ENCODE measurements at regions not wholly inside any gene's neighbourhood (a gene's known extent, or its start where the extent isn't known, plus 50 kb on each side); places are given as distances from the start of the nearest gene placed in this dataset.

DNA sequence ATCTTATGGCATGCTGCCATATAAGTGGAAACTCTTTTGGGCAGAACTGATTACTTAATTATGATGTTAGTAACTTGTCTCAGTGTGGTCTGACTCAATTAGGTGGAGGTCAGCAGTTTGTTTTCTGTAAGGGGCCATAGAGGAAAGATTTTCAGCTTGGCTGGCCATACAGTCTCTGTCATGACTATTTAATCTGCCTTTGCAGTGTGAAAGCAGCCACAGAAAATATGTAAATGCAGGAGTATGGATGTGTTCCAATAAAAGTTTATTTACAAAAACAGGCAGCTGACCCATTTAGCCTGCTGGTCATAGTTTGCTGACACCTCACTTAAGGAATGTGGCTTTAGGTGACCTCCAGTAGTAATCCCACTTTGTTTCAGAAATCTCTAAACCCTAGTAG is 700.7 kb downstream of the EPM2A start:
- TF ChIP-seq, protein P1, sequence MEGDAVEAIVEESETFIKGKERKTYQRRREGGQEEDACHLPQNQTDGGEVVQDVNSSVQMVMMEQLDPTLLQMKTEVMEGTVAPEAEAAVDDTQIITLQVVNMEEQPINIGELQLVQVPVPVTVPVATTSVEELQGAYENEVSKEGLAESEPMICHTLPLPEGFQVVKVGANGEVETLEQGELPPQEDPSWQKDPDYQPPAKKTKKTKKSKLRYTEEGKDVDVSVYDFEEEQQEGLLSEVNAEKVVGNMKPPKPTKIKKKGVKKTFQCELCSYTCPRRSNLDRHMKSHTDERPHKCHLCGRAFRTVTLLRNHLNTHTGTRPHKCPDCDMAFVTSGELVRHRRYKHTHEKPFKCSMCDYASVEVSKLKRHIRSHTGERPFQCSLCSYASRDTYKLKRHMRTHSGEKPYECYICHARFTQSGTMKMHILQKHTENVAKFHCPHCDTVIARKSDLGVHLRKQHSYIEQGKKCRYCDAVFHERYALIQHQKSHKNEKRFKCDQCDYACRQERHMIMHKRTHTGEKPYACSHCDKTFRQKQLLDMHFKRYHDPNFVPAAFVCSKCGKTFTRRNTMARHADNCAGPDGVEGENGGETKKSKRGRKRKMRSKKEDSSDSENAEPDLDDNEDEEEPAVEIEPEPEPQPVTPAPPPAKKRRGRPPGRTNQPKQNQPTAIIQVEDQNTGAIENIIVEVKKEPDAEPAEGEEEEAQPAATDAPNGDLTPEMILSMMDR (IDR thresholded peaks at IDR 0.05): no peak
- no peak overlapping the region for H3K27ac Mint-ChIP-seq
- CTCF ChIA-PET: no interaction called here

DNA sequence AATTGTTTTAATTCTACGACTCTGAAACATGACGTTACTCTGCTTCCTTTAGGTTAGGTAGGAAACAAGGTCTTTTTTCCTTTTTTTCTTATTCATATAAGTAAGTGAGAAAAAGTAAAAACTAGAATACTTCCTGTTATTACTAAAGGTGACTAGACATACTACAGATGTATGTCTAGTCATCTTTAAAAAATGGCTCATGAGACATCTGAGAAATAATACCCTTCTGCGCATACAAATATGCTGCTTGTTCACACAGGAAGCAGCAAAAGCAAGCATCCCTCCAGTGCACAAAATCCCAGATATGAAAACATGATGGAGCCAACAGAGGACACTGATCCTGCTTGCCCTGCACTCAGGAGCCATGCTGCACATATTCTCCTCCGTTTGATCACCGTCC is 699.1 kb downstream of the EPM2A start:
- Mint-ChIP-seq H3K27ac (no peak overlapping the region), H3K36me3 (ENCODE audit: low read depth) (no peaks in the 10 kb centered on the region), H3K4me1 (no peaks in the 10 kb centered on the region), H3K4me3 (no peak overlapping the region), H3K9me3 (peaks cover 5% of the 10 kb centered on the region), H3K27me3 (no peaks in the 10 kb centered on the region)
- POLR2A ChIA-PET: no interaction called here
- intact Hi-C loops (cut with micrococcal nuclease): no loop called here
- TF ChIP-seq, protein P1 (IDR thresholded peaks at IDR 0.05): no peak
- ATAC-seq (ENCODE audit: low read depth) (no peak), DNase-seq (no peak)
- CTCF ChIA-PET: no interaction called here

More for the DNA sequence above, 700.7 kb downstream of the EPM2A start:
- POLR2A ChIA-PET: no interaction called here
- Mint-ChIP-seq H3K4me3 (no peak overlapping the region), H3K36me3 (ENCODE audit: low read depth) (no peaks in the 10 kb centered on the region), H3K4me1 (no peaks in the 10 kb centered on the region), H3K9me3 (peaks cover 5% of the 10 kb centered on the region), H3K27me3 (peaks cover under 1% of the 10 kb centered on the region)
- intact Hi-C loops (cut with micrococcal nuclease): no loop called here
- ATAC-seq (ENCODE audit: low read depth) (no peak), DNase-seq (no peak)

DNA sequence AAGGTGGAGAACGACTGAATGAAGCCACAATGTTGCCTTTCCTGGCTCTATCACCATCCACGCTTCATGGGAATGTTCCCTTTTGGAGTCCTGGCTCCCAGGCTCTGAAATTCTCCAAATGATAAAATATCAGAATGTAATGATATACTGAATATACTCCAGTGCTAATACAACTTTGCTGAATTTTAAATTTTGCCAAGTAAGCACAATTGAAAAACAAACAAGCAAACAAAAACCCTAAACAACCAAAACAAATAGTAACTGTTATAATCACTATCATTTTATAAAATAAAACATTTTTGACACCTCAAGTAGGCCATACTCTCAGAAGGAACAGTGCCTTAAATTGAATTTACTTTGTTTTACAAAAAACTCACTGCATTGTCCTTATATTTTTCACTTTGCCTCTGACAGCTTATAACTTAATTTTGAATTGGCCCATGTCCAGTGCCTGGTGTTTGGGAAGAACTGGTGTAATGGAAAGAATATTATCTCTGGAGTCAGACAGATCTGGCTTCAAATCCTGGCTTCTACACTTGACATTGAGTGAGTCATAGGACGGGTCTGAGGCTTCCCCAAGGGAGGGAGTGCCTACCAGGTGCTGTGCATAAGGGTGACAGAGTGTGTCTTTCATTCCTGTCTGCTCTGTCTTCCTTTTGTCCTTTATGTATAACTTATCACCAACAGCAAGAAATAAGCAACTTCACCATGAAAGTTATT is 698.3 kb downstream of the EPM2A start:
- DNase-seq (no peak), ATAC-seq (ENCODE audit: low read depth) (no peak)
- no peaks in the 10 kb centered on the region for H3K36me3 Mint-ChIP-seq (ENCODE audit: low read depth)
- TF ChIP-seq, protein P1 (IDR thresholded peaks at IDR 0.05): no peak
- no peaks in the 10 kb centered on the region for H3K4me1 Mint-ChIP-seq
- intact Hi-C loops (cut with micrococcal nuclease): no loop called here
- ChIA-PET CTCF (no interaction called here), POLR2A (no interaction called here)
- H3K4me3 Mint-ChIP-seq: no peak overlapping the region
- H3K9me3 Mint-ChIP-seq: peaks cover 5% of the 10 kb centered on the region
- no peak overlapping the region for H3K27ac Mint-ChIP-seq
- H3K27me3 Mint-ChIP-seq: no peaks in the 10 kb centered on the region

DNA sequence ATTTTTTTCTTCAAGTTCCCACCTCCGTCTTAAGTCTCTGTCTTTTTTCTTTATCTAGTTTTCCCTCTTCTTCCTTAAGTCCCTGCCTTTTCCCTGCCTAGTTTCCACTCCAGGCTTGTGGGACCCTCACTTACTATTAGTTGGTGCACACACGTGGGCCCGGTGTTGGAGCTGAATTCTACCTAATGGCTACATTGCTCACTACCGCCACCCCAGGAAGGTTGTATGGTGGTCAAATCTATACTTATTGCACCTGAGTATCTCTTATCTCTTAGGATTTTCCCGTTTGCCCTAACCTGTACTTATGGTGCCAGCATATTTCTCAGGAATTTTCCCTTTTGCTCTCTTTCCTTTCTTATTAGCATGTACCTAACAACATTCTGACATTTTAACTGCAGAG is 692.8 kb downstream of the EPM2A start:
- no peaks in the 10 kb centered on the region for H3K27me3 Mint-ChIP-seq
- H3K4me1 Mint-ChIP-seq: no peaks in the 10 kb centered on the region
- TF ChIP-seq, protein P1 (IDR thresholded peaks at IDR 0.05): no peak
- DNase-seq (no peak), ATAC-seq (ENCODE audit: low read depth) (no peak)
- H3K4me3 Mint-ChIP-seq: no peak overlapping the region
- no peak overlapping the region for H3K27ac Mint-ChIP-seq
- POLR2A ChIA-PET: no interaction called here
- no peaks in the 10 kb centered on the region for H3K36me3 Mint-ChIP-seq (ENCODE audit: low read depth)
- H3K9me3 Mint-ChIP-seq: no peaks in the 10 kb centered on the region
- intact Hi-C loops (cut with micrococcal nuclease): no loop called here
- CTCF ChIA-PET: no interaction called here

DNA sequence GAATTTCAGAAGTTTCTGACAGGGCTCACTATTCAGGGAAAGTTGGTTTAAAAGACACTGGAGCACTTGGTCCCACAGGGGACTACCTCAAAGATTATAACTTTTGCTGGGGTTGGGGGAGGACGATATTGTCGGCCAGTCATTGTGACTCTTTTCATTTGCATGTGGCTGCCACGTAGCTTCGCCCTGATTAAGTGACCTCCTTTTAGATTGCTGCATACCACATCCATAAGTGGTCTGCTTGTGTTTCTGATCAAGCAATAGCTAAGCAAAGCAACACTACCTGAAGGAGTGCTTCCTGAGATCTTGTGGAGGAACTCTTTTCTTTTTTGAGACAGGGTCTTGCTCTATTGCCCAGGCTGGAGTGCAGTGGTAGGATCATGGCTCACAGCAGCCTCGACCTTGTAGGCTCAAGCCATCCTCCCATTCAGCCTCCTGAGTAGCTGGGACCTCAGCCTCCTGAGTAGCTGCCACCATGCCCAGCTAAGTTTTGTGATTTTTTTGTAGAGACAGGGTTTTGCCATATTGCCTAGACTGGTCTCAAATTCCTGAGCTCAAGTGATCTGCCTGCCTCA is 691.3 kb downstream of the EPM2A start:
- POLR2A ChIA-PET: no interaction called here
- Mint-ChIP-seq H3K36me3 (ENCODE audit: low read depth) (no peaks in the 10 kb centered on the region), H3K27ac (no peak overlapping the region), H3K9me3 (no peaks in the 10 kb centered on the region), H3K4me3 (no peak overlapping the region), H3K4me1 (no peaks in the 10 kb centered on the region), H3K27me3 (no peaks in the 10 kb centered on the region)
- intact Hi-C loops (cut with micrococcal nuclease): no loop called here
- TF ChIP-seq, protein P1 (IDR thresholded peaks at IDR 0.05): no peak
- ATAC-seq (ENCODE audit: low read depth): no peak
- no peak for DNase-seq
- CTCF ChIA-PET: no interaction called here
